ENCODE measurements at regions not wholly inside any gene's neighbourhood (a gene's known extent, or its start where the extent isn't known, plus 50 kb on each side); places are given as distances from the start of the nearest gene placed in this dataset.

DNA sequence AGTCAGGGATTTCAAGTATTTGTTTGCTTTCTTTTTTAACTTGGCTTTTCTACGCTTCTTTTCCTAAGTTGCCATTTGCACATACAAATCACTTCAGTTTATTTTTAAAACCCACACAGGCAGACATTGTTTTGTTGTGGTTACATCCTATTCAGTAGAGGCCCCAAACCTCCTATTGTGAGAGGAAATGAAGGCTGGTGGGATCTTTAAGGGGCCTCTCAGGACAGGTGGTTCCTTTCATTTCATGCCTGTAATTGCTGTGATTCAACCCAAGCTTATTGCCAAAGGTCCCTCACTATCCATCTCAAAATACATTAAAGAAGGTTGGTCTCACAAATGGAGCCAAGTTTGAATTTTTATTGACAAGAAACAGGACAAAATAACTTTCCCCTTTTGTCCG, 257.1 kb downstream of the ADAMTS20 start:
- no peak for DNase-seq (ENCODE audit: low spot score)

GRCh38 chr12:43294147-43294546, 257.9 kb downstream of the ADAMTS20 start:
- DNase-seq (ENCODE audit: low spot score): no peak

DNA sequence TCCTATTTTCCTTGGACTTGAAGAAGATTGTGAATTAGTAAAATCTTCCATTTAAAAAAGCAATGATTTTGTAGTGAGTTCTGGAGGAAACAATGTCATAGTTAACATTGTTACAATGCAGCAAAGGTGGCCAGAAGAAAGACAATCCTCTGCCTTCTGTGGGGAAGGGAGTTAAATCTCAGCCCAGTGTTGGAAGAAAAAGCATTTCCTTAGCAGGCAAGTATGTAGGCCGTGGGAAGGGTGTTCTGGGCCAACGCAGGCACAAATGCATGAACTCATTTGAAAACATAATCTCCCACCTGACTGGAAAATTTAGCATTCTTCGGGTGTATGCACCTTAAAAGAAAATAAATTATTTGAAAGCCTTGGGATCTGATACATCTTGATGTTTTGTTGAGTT, 258.6 kb downstream of the ADAMTS20 start:
- DNase-seq (ENCODE audit: low spot score): no peak

GRCh38 chr12:43292699-43293098, 259.3 kb downstream of the ADAMTS20 start:
- no peak for DNase-seq (ENCODE audit: low spot score)

- no peak for DNase-seq (ENCODE audit: low spot score)
Measured at GRCh38 chr12:43291516-43291915, 260.5 kb downstream of the ADAMTS20 start.

DNA sequence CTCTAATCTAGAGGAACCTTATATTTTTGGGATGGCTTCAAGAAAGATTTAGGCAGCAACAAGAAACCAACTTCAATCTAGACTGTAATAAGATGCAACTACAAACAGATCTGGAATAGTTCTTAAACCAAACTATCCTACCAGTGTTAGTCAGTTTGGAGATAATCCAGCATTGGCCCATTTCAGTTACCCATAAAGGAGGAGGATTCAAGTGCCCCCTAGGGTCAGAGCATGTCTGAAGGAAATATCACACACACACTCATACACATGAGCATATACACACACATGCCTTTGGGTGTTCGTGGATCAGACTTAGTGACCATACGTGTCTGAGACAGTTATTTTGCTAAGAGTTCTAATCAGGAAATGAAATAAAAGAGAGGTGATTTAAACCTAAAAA, 261.2 kb downstream of the ADAMTS20 start:
- DNase-seq (ENCODE audit: low spot score): no peak

- DNase-seq (ENCODE audit: low spot score): no peak
Measured at GRCh38 chr12:43289426-43289801, 262.6 kb downstream of the ADAMTS20 start.

GRCh38 chr12:43288671-43289425, 263.2 kb downstream of the ADAMTS20 start:
- no peak for DNase-seq (ENCODE audit: low spot score)

- DNase-seq (ENCODE audit: low spot score): no peak
Measured at GRCh38 chr12:43287706-43288383, 264.2 kb downstream of the ADAMTS20 start.

- DNase-seq (ENCODE audit: low spot score): no peak
Measured at GRCh38 chr12:43286986-43287385, 265.0 kb downstream of the ADAMTS20 start.

GRCh38 chr12:43285159-43285598, 266.8 kb downstream of the ADAMTS20 start:
- DNase-seq (ENCODE audit: low spot score): no peak

DNA sequence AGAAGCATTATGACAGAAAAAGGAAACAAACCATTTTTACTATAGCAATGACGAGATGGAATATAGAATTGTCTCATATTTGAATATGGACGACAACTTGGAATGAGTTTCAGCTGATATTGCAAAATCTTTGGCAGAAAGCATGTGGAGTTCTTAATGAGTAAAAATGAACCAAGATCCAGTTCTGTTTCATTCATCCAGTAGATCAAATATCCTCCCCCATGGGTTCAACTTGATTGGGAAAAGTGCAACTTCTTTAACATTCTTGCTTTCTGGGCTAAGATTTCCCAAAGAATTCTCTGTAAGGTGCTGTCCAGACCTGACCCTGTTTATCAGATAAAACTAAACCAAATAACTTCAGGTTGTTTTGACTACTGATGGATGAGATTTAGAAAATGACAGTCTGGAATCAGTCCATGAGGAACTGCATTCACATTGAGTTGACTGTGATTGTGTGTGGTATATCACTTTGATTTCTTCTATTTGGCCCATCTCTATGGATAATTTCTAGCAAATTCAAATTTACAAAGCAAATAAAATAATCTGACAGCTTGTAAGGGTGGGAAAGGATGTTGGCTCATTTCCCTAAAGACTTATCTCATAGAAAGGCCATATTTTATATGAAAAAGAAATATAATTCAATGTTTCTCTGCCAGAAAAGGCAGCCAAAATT, 267.4 kb downstream of the ADAMTS20 start:
- no peak for DNase-seq (ENCODE audit: low spot score)

DNA sequence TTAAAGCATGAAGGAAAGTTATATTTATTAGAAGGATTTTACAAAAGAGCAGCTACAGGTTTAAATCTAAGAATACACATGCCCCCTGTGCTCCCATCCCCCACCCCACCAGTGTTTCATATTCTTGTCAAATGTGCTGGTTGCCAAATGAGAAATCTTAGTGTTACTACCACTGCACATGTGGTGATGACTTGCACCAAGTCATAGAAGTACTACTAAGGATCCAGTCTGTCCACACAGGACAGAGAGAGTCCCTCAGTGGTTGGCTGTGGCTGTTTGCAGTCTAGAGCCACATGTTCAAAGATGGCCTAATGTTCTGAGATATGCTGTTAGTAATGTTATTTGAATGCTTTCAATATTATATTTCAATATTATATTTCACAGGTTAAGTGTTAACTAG, 268.8 kb downstream of the ADAMTS20 start:
- no peak for DNase-seq (ENCODE audit: low spot score)

DNA sequence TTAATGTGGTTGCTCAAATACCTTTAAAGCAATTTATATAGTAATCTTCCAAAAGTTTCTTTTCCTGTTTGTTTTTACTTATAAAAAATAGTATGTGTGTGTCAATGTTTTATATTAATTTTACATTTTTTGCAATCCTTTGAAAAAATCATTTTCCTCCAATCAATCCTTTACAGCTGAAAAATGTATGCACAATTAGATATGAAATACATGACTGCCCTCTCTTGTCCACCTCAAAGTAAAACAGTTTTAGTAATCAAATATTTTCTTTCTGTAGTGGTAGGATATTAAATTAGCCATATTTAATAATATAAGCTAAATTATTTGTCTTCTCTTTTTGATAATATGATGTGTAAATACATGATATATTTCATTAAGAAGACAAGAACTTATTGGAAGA, 269.9 kb downstream of the ADAMTS20 start:
- DNase-seq (ENCODE audit: low spot score): peak; percentile 23

- DNase-seq (ENCODE audit: low spot score): no peak
Measured at GRCh38 chr12:43281563-43281962, 270.4 kb downstream of the ADAMTS20 start.

- DNase-seq (ENCODE audit: low spot score): no peak
Measured at GRCh38 chr12:43278541-43278832, 273.5 kb downstream of the ADAMTS20 start.

DNA sequence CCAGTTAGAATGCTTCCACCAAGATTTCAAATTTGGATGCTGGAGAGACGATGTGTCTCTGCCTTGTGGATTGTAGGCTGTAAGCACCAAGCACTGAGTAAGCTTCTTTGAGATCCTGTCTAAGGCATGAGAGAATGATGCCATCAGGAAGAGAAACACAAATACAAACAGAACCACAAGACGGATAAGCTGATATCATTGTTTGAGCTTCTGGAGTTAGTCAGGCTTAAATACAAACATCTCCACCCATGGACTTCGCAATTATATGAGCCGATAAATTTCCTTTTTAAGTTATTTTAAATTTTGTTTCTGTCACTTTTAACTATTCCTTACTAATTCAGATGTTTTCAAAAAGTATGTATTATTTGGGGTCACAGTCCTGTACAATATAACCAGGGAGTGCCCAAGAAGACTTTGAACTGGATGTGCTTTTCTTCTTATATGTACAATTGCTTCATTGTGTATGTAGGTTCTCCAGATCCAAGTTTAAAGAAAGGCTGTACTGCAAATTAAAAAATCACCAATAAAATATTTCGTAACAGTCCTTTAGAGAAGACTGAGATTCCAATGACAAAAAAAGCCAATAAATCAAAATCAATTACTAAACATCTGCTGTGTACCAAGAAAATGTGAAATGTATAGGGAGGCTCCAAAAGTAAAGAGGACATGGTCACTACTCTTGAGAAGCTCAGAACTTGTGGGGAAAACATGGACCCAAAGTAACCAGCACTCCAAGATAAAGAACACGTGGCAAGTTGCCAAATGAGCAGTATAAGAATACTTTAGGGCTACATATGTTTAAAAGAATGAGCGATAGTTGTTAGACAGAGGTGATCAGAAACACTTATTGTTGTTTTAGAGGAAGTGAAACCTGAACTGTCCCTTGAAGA, 274.1 kb downstream of the ADAMTS20 start:
- peak; percentile 69 for DNase-seq (ENCODE audit: low spot score)

DNA sequence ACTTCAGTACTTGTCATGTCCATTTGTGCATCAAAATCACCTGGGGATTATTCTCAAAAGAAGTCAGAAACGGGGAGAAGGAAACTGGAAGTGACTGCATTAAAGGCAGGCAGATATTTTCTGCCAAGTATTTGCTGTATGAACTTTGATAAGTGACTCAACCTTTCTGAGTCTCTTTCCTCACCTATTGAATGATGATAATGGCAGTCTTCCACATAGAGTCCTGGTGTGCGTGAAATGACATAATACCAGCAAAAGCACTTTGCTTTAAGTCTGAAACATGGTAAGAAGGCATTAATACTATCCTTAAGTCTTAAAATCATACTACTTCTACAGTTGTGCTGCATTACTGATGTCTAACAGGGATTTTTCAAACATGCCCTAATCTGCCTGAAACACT, 278.5 kb downstream of the ADAMTS20 start:
- no peak for DNase-seq (ENCODE audit: low spot score)

DNA sequence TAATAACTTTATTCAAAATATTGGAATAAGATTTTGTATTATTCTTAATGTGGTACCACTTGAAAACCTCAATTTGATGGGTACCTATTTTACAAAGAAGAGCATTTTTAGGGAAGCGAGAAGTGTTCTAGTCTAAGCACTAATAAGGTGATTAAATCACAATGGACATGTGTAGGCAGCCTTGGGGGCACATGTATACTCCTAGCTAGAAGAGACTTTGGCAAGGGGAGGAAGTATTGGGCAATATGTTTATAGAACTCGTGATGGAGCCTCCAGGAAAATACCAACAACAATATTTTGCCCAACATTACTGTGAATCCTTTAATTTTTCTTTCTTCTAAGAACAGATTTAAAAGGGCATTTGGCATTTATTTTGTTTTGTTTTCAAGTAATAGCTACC, 280.3 kb downstream of the ADAMTS20 start:
- DNase-seq (ENCODE audit: low spot score): no peak

- DNase-seq (ENCODE audit: low spot score): no peak
Measured at GRCh38 chr12:43267818-43268217, 284.2 kb downstream of the ADAMTS20 start.

DNA sequence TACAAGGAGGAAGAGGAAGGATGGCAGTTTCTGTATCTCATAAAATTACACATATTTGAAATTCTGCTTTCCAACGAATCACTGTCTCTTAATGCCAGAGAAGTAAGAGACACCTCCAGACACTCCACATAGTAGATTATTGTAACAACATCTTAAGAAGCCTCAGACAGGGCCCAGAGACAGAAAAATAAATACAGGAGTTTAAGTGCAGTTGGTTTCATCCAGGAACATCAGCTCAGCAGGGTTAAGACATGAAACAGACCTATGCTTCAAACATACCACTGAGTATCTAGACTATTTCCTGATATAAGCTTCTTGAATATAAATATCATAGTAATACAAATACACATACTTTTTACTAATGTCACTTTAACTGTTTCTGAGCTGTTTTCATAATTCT, 290.3 kb downstream of the ADAMTS20 start:
- DNase-seq (ENCODE audit: low spot score): no peak

DNA sequence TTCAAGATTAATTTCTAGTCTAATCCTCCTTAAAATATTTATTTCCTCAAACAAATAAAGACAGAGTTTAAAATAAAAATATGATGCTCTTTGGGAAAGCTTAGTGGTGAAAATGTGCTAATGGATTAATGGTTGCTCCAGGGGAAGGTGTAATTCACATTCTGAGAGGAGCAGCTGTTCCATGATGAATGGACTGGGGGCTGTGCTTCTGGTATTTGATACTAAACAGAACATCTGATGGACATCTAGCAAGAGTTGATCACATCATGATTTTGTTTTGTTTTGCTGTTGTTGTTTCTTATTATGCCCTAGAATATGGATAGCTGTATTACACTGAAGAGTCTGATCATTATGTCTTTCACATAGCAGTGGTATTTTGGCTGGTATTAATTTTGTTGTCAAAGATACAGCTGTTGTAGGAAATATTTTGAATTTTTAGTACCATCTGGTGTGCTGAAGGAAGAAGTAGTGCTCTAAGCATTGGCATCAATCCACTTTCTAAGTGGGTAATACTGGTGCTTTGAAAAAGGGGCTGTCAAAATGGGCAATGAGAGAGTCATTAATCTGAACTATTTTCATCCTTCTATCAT, 296.4 kb downstream of the ADAMTS20 start:
- DNase-seq (ENCODE audit: low spot score): no peak
